NT2/D1 (cell line): ENCODE measurements at regions not wholly inside any gene's neighbourhood (a gene's known extent, or its start where the extent isn't known, plus 50 kb on each side); places are given as distances from the start of the nearest gene placed in this dataset.

Source experiments
- DNase-seq: peaks from one replicate; pipeline ENCODE4 v3.0.0-alpha.2; 2011; ENCODE audit warnings: low read depth, low spot score
- H3K27me3 ChIP-seq: 2 replicates; pipeline ENCODE4 v1.6.0; 2011; ENCODE audit warnings: mild to moderate bottlenecking; ENCODE audit not compliant: insufficient read length, insufficient read depth
- H3K36me3 ChIP-seq: 2 replicates; pipeline ENCODE4 v1.6.1; 2011; ENCODE audit warnings: mild to moderate bottlenecking, low read length, mixed read lengths; ENCODE audit not compliant: insufficient read depth, insufficient read length
- H3K4me1 ChIP-seq: 2 replicates; pipeline ENCODE4 v1.5.1; 2011; ENCODE audit not compliant: insufficient read depth, insufficient read length
- H3K4me3 ChIP-seq: 2 replicates; pipeline ENCODE4 v1.5.1; 2011; ENCODE audit warnings: low read depth; ENCODE audit not compliant: insufficient read length
- H3K9ac ChIP-seq: 2 replicates; pipeline ENCODE4 v1.6.0; 2011; ENCODE audit warnings: low read depth; ENCODE audit not compliant: insufficient read length
- H3K9me3 ChIP-seq: 2 replicates; pipeline ENCODE4 v1.5.1; 2011; ENCODE audit warnings: mild to moderate bottlenecking, low read length; ENCODE audit not compliant: insufficient read depth
- SUZ12 ChIP-seq: IDR thresholded peaks from 2 replicates; pipeline ENCODE4 v1.6.1; 2011; ENCODE audit not compliant: insufficient read length, insufficient read depth; ENCODE audit errors: extremely low read depth
- YY1 ChIP-seq: IDR thresholded peaks from 2 replicates; pipeline ENCODE4 v1.6.1; 2011; ENCODE audit not compliant: insufficient read length, insufficient read depth
- ZNF274 ChIP-seq: IDR thresholded peaks from 2 replicates; pipeline ENCODE4 v1.6.1; 2011; ENCODE audit warnings: mild to moderate bottlenecking, low read depth, low read length

DNA sequence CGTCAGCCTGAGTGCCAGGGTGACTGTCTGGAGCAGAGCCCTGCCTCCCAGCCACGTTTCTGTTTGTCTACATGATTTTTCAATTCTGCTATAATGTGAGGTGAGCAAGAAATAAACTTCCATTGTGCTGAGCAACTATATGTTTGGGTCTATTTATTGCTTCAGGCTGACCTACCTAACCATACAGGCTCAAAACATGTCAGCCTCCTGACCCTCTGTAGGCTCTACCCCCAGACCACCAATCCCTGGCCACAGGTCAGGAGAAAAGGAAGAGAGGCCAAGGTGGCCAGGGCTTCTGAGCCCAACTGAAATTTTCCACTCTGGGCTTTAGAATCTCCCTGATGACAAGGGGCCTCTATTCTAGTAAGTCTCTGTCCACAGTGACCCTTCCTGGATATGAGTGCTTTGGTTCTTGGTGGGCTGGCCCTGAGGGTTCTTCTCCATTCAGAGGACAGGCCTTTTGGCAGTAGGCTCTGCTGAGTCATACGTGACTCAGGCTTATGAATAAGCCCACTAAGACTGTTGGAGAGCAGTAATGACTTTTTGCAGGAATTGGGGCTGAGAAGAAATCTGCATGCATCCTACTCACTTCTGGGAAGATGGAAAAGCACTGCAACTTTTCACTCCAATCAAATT lies 117.2 kb upstream of the TBCA start:
- Histone ChIP-seq H3K36me3 (no peaks in the 10 kb centered on the region), H3K4me1 (no peaks in the 10 kb centered on the region), H3K27me3 (no peaks in the 10 kb centered on the region), H3K4me3 (no peak overlapping the region), H3K9me3 (no peaks in the 10 kb centered on the region), H3K9ac (no peak overlapping the region)
- DNase-seq: no peak
- TF ChIP-seq ZNF274 (no peak), YY1 (no peak), SUZ12 (no peak)

DNA sequence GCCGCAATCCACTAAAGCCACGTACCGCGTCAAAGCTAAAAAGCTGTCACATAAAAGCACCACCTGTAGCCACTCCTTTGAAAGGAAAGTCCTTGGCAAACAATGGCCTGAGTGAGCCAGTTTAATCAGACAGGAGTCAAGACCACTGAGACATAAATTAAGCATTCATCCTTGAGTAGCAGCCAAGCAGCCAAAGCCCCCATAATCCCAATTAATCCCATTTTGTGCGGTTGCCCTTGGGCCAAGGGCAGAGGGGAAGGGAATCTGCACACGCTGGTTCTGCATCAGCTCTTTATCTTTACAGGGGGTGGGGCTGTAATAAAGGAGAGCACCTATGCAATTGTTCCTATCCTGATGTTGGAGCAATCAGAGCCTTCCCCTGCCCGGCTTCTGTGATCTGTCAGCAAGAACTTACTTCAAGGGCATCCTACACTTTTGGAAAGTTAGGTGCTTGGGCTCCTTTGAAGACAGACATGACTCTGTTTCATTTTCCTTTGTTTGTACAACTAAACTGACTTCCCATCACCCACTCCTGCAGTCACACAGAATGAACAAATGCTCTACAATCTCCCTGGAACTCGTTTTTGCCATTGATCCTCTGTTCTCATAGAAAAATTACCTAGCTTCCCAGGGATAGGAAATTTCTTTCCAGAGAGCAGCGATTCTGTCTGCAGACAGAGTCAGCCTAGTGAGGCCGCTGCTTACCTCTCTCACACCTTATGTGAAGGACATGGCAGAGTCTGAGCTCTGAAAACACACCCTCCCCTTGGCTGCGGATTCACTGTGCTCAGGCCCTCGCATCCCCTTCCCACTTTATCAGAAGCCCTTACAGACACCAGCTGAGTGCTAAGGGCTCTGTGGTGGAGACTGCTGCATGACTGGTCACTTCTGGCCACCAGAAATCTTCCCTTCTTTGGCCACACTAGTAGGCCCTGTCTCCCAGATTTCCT lies 116.2 kb upstream of the TBCA start:
- H3K9me3 ChIP-seq: no peaks in the 10 kb centered on the region
- H3K4me1 ChIP-seq: no peaks in the 10 kb centered on the region
- H3K9ac ChIP-seq: no peak overlapping the region
- H3K36me3 ChIP-seq: no peaks in the 10 kb centered on the region
- DNase-seq: no peak
- TF ChIP-seq SUZ12: no peak
- H3K4me3 ChIP-seq: no peak overlapping the region
- no peaks in the 10 kb centered on the region for H3K27me3 ChIP-seq

- H3K36me3 ChIP-seq: no peaks in the 10 kb centered on the region
- no peaks in the 10 kb centered on the region for H3K4me1 ChIP-seq
- H3K27me3 ChIP-seq: peaks cover 8% of the 10 kb centered on the region
- DNase-seq: no peak
- H3K4me3 ChIP-seq: no peak overlapping the region
- H3K9ac ChIP-seq: no peak overlapping the region
- no peak for TF ChIP-seq SUZ12
- no peak for TF ChIP-seq YY1
- TF ChIP-seq ZNF274: no peak
- H3K9me3 ChIP-seq: no peaks in the 10 kb centered on the region
Observed at GRCh38 chr5:77885519-77885918, 109.4 kb upstream of the TBCA start.

GRCh38 chr5:77882670-77883257 lies 106.6 kb upstream of the TBCA start:
- no peak for DNase-seq
- Histone ChIP-seq H3K9me3 (no peaks in the 10 kb centered on the region), H3K4me1 (peaks cover 2% of the 10 kb centered on the region), H3K9ac (no peak overlapping the region), H3K36me3 (no peaks in the 10 kb centered on the region), H3K4me3 (no peak overlapping the region), H3K27me3 (peaks cover 8% of the 10 kb centered on the region)
- no peak for TF ChIP-seq YY1
- TF ChIP-seq ZNF274: no peak
- TF ChIP-seq SUZ12: no peak

DNA sequence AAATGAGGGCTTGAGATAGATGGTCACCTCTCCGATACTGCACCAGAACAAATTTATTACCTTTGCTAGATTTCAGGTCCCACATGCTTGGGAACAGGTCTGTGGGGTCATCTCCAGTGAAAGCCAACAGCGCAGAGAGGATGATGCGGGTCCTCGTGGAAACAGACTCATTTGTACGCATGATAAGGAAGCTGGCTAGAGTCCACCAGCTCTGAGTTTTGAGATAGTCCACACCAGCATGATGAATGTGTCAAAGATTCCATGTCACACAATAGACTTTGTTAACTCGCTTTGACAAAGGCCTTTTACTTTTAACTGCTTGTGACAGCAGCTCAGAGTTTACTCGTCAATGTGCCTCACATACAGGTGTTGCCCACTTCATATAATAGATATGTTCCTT lies 105.4 kb upstream of the TBCA start:
- H3K9me3 ChIP-seq: no peaks in the 10 kb centered on the region
- H3K4me1 ChIP-seq: peaks cover 2% of the 10 kb centered on the region
- peaks cover 8% of the 10 kb centered on the region for H3K27me3 ChIP-seq
- DNase-seq: no peak
- no peak overlapping the region for H3K9ac ChIP-seq
- H3K36me3 ChIP-seq: no peaks in the 10 kb centered on the region
- H3K4me3 ChIP-seq: no peak overlapping the region
- TF ChIP-seq SUZ12: no peak
- TF ChIP-seq ZNF274: no peak
- no peak for TF ChIP-seq YY1

DNA sequence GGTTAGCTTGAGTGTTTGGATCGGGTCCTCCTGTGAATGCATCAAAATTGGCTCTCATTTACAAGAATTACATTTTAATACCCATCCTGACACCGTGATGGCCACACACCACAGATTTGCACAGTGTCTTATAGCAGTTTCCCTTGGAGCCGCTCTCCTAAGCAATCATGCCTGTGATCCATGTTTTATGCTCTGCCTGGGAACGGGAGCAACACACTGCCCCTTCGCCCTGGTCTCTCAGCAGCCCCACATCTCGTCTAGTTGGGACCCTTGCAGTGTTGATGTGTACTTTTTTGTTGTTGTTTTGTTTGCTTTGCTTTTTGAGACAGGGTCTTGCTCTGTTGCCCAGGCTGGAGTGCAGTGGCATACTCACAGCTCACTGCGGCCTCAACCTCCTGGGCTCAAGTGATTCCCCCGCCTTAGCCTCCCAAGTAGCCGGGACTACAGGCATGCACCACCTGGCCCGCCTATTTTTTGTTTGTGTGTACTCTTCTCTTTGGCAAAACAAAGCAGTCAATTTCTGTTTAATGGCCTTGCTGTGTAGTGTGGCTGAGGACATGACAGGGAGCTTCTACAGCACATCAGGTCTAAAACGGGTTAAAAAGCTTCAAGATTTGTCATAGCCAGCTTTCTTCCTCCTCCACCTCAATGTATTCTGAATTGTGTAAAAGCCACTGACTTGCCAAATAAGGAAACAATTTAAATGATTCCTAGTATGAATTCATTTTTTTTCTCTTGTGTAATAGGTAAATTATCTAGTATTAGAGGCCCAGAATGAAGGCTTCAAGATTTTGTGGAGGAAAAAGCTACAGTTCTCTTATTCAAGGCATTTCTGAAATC lies 101.6 kb upstream of the TBCA start:
- Histone ChIP-seq H3K27me3 (no peaks in the 10 kb centered on the region), H3K9ac (no peak overlapping the region), H3K4me1 (peaks cover 2% of the 10 kb centered on the region), H3K9me3 (no peaks in the 10 kb centered on the region), H3K4me3 (no peak overlapping the region), H3K36me3 (no peaks in the 10 kb centered on the region)
- no peak for TF ChIP-seq YY1
- no peak for DNase-seq
